ENCODE measurements at regions not wholly inside any gene's neighbourhood (a gene's known extent, or its start where the extent isn't known, plus 50 kb on each side); places are given as distances from the start of the nearest gene placed in this dataset. TPM values are rescaled to one million over a fixed set of nuclear protein-coding genes. Genes with fewer than 3 reads are reported as not detected.
"Not testable (repeated sequence)": the region's sequence is repeated elsewhere in the genome, so short reads cannot be mapped to it uniquely, and the experiment has no call there.

DNA sequence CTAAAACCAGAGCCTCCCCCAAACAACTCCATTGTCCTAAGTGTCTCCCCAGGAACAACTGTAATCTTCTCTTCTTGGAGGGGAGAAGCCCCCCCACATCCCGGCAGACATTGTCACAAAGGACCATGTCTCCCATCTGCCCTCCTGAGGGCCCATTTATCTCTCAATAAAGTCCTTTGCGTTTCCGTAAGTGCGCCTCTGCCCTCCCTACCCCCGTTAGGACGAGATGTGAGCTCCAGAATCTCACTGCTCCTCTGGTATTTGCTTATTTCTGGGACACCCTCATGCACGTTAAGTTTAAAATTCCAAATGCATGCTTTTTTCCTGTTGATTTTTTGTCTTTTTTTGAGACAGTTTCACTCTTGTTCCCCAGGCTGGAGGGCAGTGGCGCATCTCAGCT, 52.3 kb upstream of the SFSWAP start:
- H2AFZ ChIP-seq; H3K9me3 ChIP-seq (ENCODE audit: low read depth); H4K20me1 ChIP-seq (ENCODE audit: insufficient read depth, poor library complexity, severe bottlenecking); H3K4me1 ChIP-seq (ENCODE audit: insufficient read depth); H3K79me2 ChIP-seq; H3K4me3 ChIP-seq; H3K9me2 ChIP-seq (replicated peaks; ENCODE audit: insufficient read depth); DNase-seq (ENCODE audit: low spot score); H3K36me3 ChIP-seq (replicated peaks; ENCODE audit: insufficient read depth, low read depth); H3K27ac ChIP-seq; H3K4me2 ChIP-seq: not testable (repeated sequence)
- 81% methylated on average over 7 of the region's 8 CpGs for WGBS (ENCODE audit: low lambda C conversion rate, missing lambda C conversion rate)
- peaks cover 13% of the 10 kb centered on the region for H3K27me3 ChIP-seq

GRCh38 chr12:131659484-131659883, 51.4 kb upstream of the SFSWAP start:
- not testable (repeated sequence) for H3K4me3 ChIP-seq; H3K36me3 ChIP-seq (replicated peaks; ENCODE audit: insufficient read depth, low read depth); H4K20me1 ChIP-seq (ENCODE audit: insufficient read depth, poor library complexity, severe bottlenecking); H3K4me2 ChIP-seq; H2AFZ ChIP-seq; H3K4me1 ChIP-seq (ENCODE audit: insufficient read depth); H3K79me2 ChIP-seq; H3K27ac ChIP-seq; H3K9me3 ChIP-seq (ENCODE audit: low read depth); DNase-seq (ENCODE audit: low spot score); H3K9me2 ChIP-seq (replicated peaks; ENCODE audit: insufficient read depth)
- 69% methylated on average over 8 of the region's 8 CpGs for WGBS (ENCODE audit: low lambda C conversion rate, missing lambda C conversion rate)
- peaks cover 13% of the 10 kb centered on the region for H3K27me3 ChIP-seq

GRCh38 chr12:131659976-131660375, 50.9 kb upstream of the SFSWAP start:
- H4K20me1 ChIP-seq (ENCODE audit: insufficient read depth, poor library complexity, severe bottlenecking); H3K4me2 ChIP-seq; DNase-seq (ENCODE audit: low spot score); H2AFZ ChIP-seq; H3K79me2 ChIP-seq; H3K9me2 ChIP-seq (replicated peaks; ENCODE audit: insufficient read depth); H3K27ac ChIP-seq; H3K4me1 ChIP-seq (ENCODE audit: insufficient read depth); H3K36me3 ChIP-seq (replicated peaks; ENCODE audit: insufficient read depth, low read depth); H3K4me3 ChIP-seq; H3K9me3 ChIP-seq (ENCODE audit: low read depth): not testable (repeated sequence)
- 84% methylated on average over 7 of the region's 7 CpGs for WGBS (ENCODE audit: low lambda C conversion rate, missing lambda C conversion rate)
- peaks cover 13% of the 10 kb centered on the region for H3K27me3 ChIP-seq

DNA sequence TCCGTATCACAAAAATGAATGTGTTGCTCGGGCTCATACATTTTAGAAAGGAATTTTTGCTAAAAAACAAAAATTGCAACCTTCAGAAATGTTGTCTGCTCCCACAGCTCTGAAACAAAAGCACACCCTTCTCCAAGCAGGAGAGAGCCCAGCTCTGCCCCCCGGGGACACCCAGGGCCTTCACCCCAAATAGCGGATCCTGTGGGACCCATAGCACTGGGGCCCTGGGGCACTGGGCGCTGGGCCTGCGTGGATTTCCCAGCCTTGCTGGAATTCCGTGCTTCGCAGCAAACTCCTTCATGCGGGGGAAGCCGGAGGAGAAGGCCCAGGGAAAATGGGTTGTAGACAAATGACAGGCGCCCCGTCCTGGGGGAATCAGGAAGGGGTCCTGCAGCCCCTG, 50.5 kb upstream of the SFSWAP start:
- not testable (repeated sequence) for H3K9me2 ChIP-seq (replicated peaks; ENCODE audit: insufficient read depth); H4K20me1 ChIP-seq (ENCODE audit: insufficient read depth, poor library complexity, severe bottlenecking); H3K4me2 ChIP-seq; H3K4me1 ChIP-seq (ENCODE audit: insufficient read depth); DNase-seq (ENCODE audit: low spot score); H2AFZ ChIP-seq; H3K27ac ChIP-seq; H3K36me3 ChIP-seq (replicated peaks; ENCODE audit: insufficient read depth, low read depth); H3K4me3 ChIP-seq; H3K79me2 ChIP-seq; H3K9me3 ChIP-seq (ENCODE audit: low read depth)
- peaks cover 13% of the 10 kb centered on the region for H3K27me3 ChIP-seq
- WGBS (ENCODE audit: low lambda C conversion rate, missing lambda C conversion rate), result 88% methylated on average over 12 of the region's 12 CpGs

Small RNA genes in the stretch of these regions (small RNA-seq; reads per million reads assigned to genes)
- gene AC140063.1, result not detected
- gene RNA5SP376, result not detected
